B cell (primary cell): ENCODE measurements at regions not wholly inside any gene's neighbourhood (a gene's known extent, or its start where the extent isn't known, plus 50 kb on each side); places are given as distances from the start of the nearest gene placed in this dataset.
"Not testable (repeated sequence)": the region's sequence is repeated elsewhere in the genome, so short reads cannot be mapped to it uniquely, and the experiment has no call there.

Experiments
- ATAC-seq: fragments of 200-7000 bp; cut with Tn5 transposase; one replicate; pipeline ENCODE4 v1.10.0; 2021; ENCODE audit warnings: low read depth, mild to moderate bottlenecking, moderate number of reproducible peaks, moderate library complexity
- CTCF ChIA-PET: fragments of 350-600 bp; sonication (Branson Sonifier 250); formaldehyde crosslinking; loops from one replicate; lab custom pipeline; 2021; ENCODE audit warnings: antibody characterized with exemption, inconsistent platforms; lab: Charles Lee
- POLR2A ChIA-PET: fragments of 350-600 bp; sonication (Branson Sonifier 250); formaldehyde crosslinking; loops from one replicate; lab custom pipeline; 2021; ENCODE audit warnings: antibody characterized with exemption; lab: Charles Lee
- DNase-seq: peaks from one replicate; pipeline ENCODE4 v3.0.0; 2013
- H2AFZ ChIP-seq: 2 replicates; pipeline ENCODE4 v1.6.1; 2012; ENCODE audit warnings: mild to moderate bottlenecking, low read depth, low read length; ENCODE audit not compliant: insufficient read depth, poor library complexity, severe bottlenecking
- H3K27ac ChIP-seq, 2 donors: 1 replicate in 1 of 2; 2 replicates in 1 of 2; pipeline ENCODE4 v1.5.1; 2012 to 2013; ENCODE audit warnings: low read length in 2 of 2, mild to moderate bottlenecking in 2 of 2, moderate library complexity in 1 of 2
- H3K27me3 ChIP-seq, 4 experiments: fragments of 200-600 bp in 1 of 4; sonication (generic) in 1 of 4; replicated peaks in 1 of 4; 1 replicate in 2 of 4; 2 replicates in 2 of 4; pipeline versions ENCODE4 v1.6.1 to v1.7.0; 2013 to 2016; ENCODE audit warnings: low read length in 3 of 4, mild to moderate bottlenecking in 2 of 4, mixed read lengths in 1 of 4, moderate library complexity in 1 of 4; ENCODE audit not compliant: insufficient read depth in 4 of 4, control insufficient read depth in 3 of 4; ENCODE audit errors: control extremely low read depth in 1 of 4
- H3K36me3 ChIP-seq, 2 experiments: replicated peaks in 1 of 2; 1 replicate in 1 of 2; 2 replicates in 1 of 2; pipeline versions ENCODE4 v1.6.1 to v1.7.1; 2013; ENCODE audit warnings: low read length in 1 of 2; ENCODE audit not compliant: insufficient read depth in 2 of 2, control insufficient read depth in 1 of 2; ENCODE audit errors: control extremely low read depth in 1 of 2, extremely low read depth in 1 of 2
- H3K4me1 ChIP-seq, 2 donors: fragments of 200-600 bp in 1 of 2; sonication (generic) in 1 of 2; 1 replicate in 1 of 2; 2 replicates in 1 of 2; pipeline versions ENCODE4 v1.5.1 to v1.6.1; 2013 to 2017; ENCODE audit warnings: low read length in 2 of 2; ENCODE audit not compliant: control insufficient read depth in 2 of 2, insufficient read depth in 2 of 2
- H3K4me2 ChIP-seq: replicated peaks from 2 replicates; pipeline ENCODE3; 2012; ENCODE audit warnings: mild to moderate bottlenecking, low read depth, low read length; ENCODE audit not compliant: poor library complexity, severe bottlenecking
- H3K4me3 ChIP-seq, 5 experiments: fragments of 200-600 bp in 1 of 5; sonication (generic) in 1 of 5; 1 replicate in 3 of 5; 2 replicates in 2 of 5; pipeline versions ENCODE4 v1.5.1 to v1.7.0; 2011 to 2016; ENCODE audit warnings: low read length in 4 of 5, mild to moderate bottlenecking in 4 of 5, low read depth in 2 of 5, control low read depth in 1 of 5, moderate library complexity in 1 of 5; ENCODE audit not compliant: insufficient read depth in 1 of 5; ENCODE audit errors: control extremely low read depth in 1 of 5, extremely low read depth in 1 of 5
- H3K79me2 ChIP-seq: fragments of 200-600 bp; sonication (generic); one replicate; pipeline ENCODE4 v1.6.0; 2016; ENCODE audit warnings: low read length; ENCODE audit not compliant: control insufficient read depth, insufficient read depth
- H3K9ac ChIP-seq: fragments of 200-600 bp; sonication (generic); 2 replicates; pipeline ENCODE4 v1.6.1; 2017; ENCODE audit warnings: mild to moderate bottlenecking, low read length, moderate library complexity
- H3K9me3 ChIP-seq, 3 donors: one replicate each; pipeline versions ENCODE4 v1.6.1 to v1.7.1; 2013; ENCODE audit warnings: low read length in 2 of 3; ENCODE audit not compliant: control insufficient read depth in 2 of 3, insufficient read depth in 1 of 3; ENCODE audit errors: control extremely low read depth in 1 of 3
- H4K20me1 ChIP-seq: 2 replicates; pipeline ENCODE4 v1.6.0; 2012; ENCODE audit warnings: mild to moderate bottlenecking, low read length; ENCODE audit not compliant: insufficient read depth, control insufficient read depth, poor library complexity, severe bottlenecking
- H3K27ac Mint-ChIP-seq: one replicate; pipeline ENCODE4 v1.8.0; 2021; ENCODE audit warnings: mixed read lengths
- H3K27me3 Mint-ChIP-seq: one replicate; pipeline ENCODE4 v1.8.0; 2021; ENCODE audit warnings: mixed read lengths
- H3K4me1 Mint-ChIP-seq: one replicate; pipeline ENCODE4 v1.8.0; 2021; ENCODE audit warnings: mixed read lengths
- H3K4me3 Mint-ChIP-seq: one replicate; pipeline ENCODE4 v1.8.0; 2021; ENCODE audit warnings: mixed read lengths
- H3K9me3 Mint-ChIP-seq: one replicate; pipeline ENCODE4 v1.8.0; 2022; ENCODE audit warnings: mixed read lengths; ENCODE audit not compliant: insufficient read depth
- CTCF ChIP-seq: fragments of 200-600 bp; IDR thresholded peaks from one replicate; pipeline ENCODE4 v1.8.0; 2022; ENCODE audit warnings: antibody characterized with exemption, mild to moderate bottlenecking
- EZH2 ChIP-seq: IDR thresholded peaks from 2 replicates; pipeline ENCODE4 v1.6.1; 2012; ENCODE audit warnings: borderline replicate concordance, low read depth, mild to moderate bottlenecking, moderate library complexity, low read length; ENCODE audit not compliant: insufficient read depth, poor library complexity, severe bottlenecking
- WGBS: methylation state at CpG from one replicate; pipeline ENCODE4 v1.1.5; 2013; ENCODE audit warnings: missing lambda C conversion rate; ENCODE audit not compliant: insufficient coverage; 5-methylcytosine and 5-hydroxymethylcytosine counted together
- intact Hi-C: fragments of 100-400 bp; cut with micrococcal nuclease; formaldehyde crosslinking; loops from one replicate; pipeline ENCODE4 v1.10.0; 2022

- no peak overlapping the region for H3K4me2 ChIP-seq
- no peak overlapping the region for H3K4me3 Mint-ChIP-seq
- no peak overlapping the region for H2AFZ ChIP-seq
- no peak for ATAC-seq
- H3K4me1 ChIP-seq: peaks cover 13 to 19% of the 10 kb centered on the region in 2 donors
- no peaks in the 10 kb centered on the region for H4K20me1 ChIP-seq
- no peak overlapping the region for H3K4me3 ChIP-seq
- TF ChIP-seq CTCF: no peak
- no peak for TF ChIP-seq EZH2
- H3K9ac ChIP-seq: no peak overlapping the region
- WGBS: 66% methylated on average over 7 of the region's 9 CpGs
- H3K27me3 Mint-ChIP-seq: no peaks in the 10 kb centered on the region
- H3K36me3 ChIP-seq: no peaks in the 10 kb centered on the region
- H3K4me1 Mint-ChIP-seq: peaks cover 15% of the 10 kb centered on the region
- no peak overlapping the region for H3K27ac Mint-ChIP-seq
- no peaks in the 10 kb centered on the region for H3K27me3 ChIP-seq
- DNase-seq: no peak
- no peak overlapping the region for H3K27ac ChIP-seq
- H3K79me2 ChIP-seq: no peaks in the 10 kb centered on the region
- H3K9me3 ChIP-seq: peaks cover 7 to 11% (median 10%) of the 10 kb centered on the region in 3 donors
- peaks cover 8% of the 10 kb centered on the region for H3K9me3 Mint-ChIP-seq
- ChIA-PET CTCF (interaction anchor here (1.1 kb wide), 1 partner anchor 131 kb away, joined by 4 read pairs; no protein-coding TSS in a partner anchor), POLR2A (no interaction called here)
- intact Hi-C loops: no loop called here
These were observed 136.7 kb upstream of the TLE3 start for GRCh38 chr15:70234256-70234905.

GRCh38 chr15:70231484-70231883 lies 133.8 kb upstream of the TLE3 start:
- Histone ChIP-seq H3K27me3 (no peaks in the 10 kb centered on the region), H2AFZ (no peak overlapping the region), H3K4me1 (peaks cover 7 to 8% of the 10 kb centered on the region in 2 donors), H3K9ac (no peak overlapping the region), H3K36me3 (no peaks in the 10 kb centered on the region), H3K4me2 (no peak overlapping the region), H3K9me3 (peaks cover 7 to 11% (median 10%) of the 10 kb centered on the region in 3 donors), H3K27ac (no peak overlapping the region), H4K20me1 (no peaks in the 10 kb centered on the region), H3K4me3 (no peak overlapping the region), H3K79me2 (no peaks in the 10 kb centered on the region)
- peaks cover 8% of the 10 kb centered on the region for H3K4me1 Mint-ChIP-seq
- TF ChIP-seq EZH2 (no peak), CTCF (no peak)
- WGBS: no CpG with 5 or more reads among the region's 1 CpG
- DNase-seq: no peak
- ATAC-seq: no peak
- ChIA-PET CTCF (no interaction called here), POLR2A (no interaction called here)
- H3K27me3 Mint-ChIP-seq: no peaks in the 10 kb centered on the region
- H3K9me3 Mint-ChIP-seq: peaks cover 10% of the 10 kb centered on the region
- no peak overlapping the region for H3K27ac Mint-ChIP-seq
- H3K4me3 Mint-ChIP-seq: no peak overlapping the region
- intact Hi-C loops: no loop called here

- H2AFZ ChIP-seq, H3K4me2 ChIP-seq, CTCF ChIA-PET, H3K4me1 ChIP-seq, H3K36me3 ChIP-seq, H3K4me1 Mint-ChIP-seq, ATAC-seq, H3K27ac Mint-ChIP-seq, H4K20me1 ChIP-seq, H3K27ac ChIP-seq, H3K4me3 ChIP-seq, H3K79me2 ChIP-seq, DNase-seq, H3K27me3 Mint-ChIP-seq, intact Hi-C loops, H3K27me3 ChIP-seq, H3K4me3 Mint-ChIP-seq, H3K9ac ChIP-seq, POLR2A ChIA-PET: not testable (repeated sequence)
- WGBS: no CpG with 5 or more reads among the region's 3 CpGs
- peaks cover 10% of the 10 kb centered on the region for H3K9me3 Mint-ChIP-seq
- H3K9me3 ChIP-seq: peaks cover 7 to 11% (median 10%) of the 10 kb centered on the region in 3 donors
These were observed 130.2 kb upstream of the TLE3 start for GRCh38 chr15:70227918-70228317.
